Smooth muscle cell (in vitro differentiated cells): ENCODE measurements at regions not wholly inside any gene's neighbourhood (a gene's known extent, or its start where the extent isn't known, plus 50 kb on each side); places are given as distances from the start of the nearest gene placed in this dataset.

Experiments used
- DNase-seq: peaks from one replicate; lab custom pipeline; 2025; ENCODE audit not compliant: unreplicated experiment; lab: John Stamatoyannopoulos, UW
- H2AFZ ChIP-seq: fragments of 200-600 bp; sonication (generic); 2 replicates; pipeline ENCODE4 v1.6.0; 2016; ENCODE audit warnings: antibody characterized with exemption, low read depth, mild to moderate bottlenecking
- H3F3A ChIP-seq: fragments of 200-600 bp; sonication (generic); 2 replicates; pipeline ENCODE4 v1.6.0; 2017; ENCODE audit warnings: antibody characterized with exemption, low read depth
- H3K27ac ChIP-seq: fragments of 200-600 bp; sonication (generic); 2 replicates; pipeline ENCODE4 v1.5.1; 2016; ENCODE audit warnings: low read depth, mild to moderate bottlenecking
- H3K27me3 ChIP-seq: fragments of 200-600 bp; sonication (generic); 2 replicates; pipeline ENCODE4 v1.6.1; 2016; ENCODE audit warnings: low read depth, mild to moderate bottlenecking
- H3K36me3 ChIP-seq: fragments of 200-600 bp; sonication (generic); 2 replicates; pipeline ENCODE4 v1.5.1; 2016; ENCODE audit warnings: low read depth
- H3K4me1 ChIP-seq: fragments of 200-600 bp; sonication (generic); 2 replicates; pipeline ENCODE4 v1.5.1; 2016; ENCODE audit warnings: low read depth
- H3K4me2 ChIP-seq: fragments of 200-600 bp; sonication (generic); 2 replicates; pipeline ENCODE4 v1.6.0; 2016; ENCODE audit warnings: mild to moderate bottlenecking
- H3K4me3 ChIP-seq: fragments of 200-600 bp; sonication (generic); 2 replicates; pipeline ENCODE4 v1.5.1; 2016; ENCODE audit warnings: mild to moderate bottlenecking
- H3K79me2 ChIP-seq: fragments of 200-600 bp; sonication (generic); 2 replicates; pipeline ENCODE4 v1.6.0; 2016; ENCODE audit warnings: low read depth, mild to moderate bottlenecking
- H3K9ac ChIP-seq: fragments of 200-600 bp; sonication (generic); 2 replicates; pipeline ENCODE4 v1.6.0; 2016; ENCODE audit warnings: low read depth
- H3K9me3 ChIP-seq: fragments of 200-600 bp; sonication (generic); replicated peaks from 2 replicates; pipeline ENCODE4 v1.5.1; 2016; ENCODE audit warnings: low read depth
- H4K20me1 ChIP-seq: fragments of 200-600 bp; sonication (generic); 2 replicates; pipeline ENCODE4 v1.6.0; 2016; ENCODE audit warnings: low read depth
- WGBS: methylation state at CpG from one replicate; pipeline ENCODE4 v1.1.7; 2016; ENCODE audit warnings: low lambda C conversion rate; 5-methylcytosine and 5-hydroxymethylcytosine counted together
- TF ChIP-seq, protein P1 (sequence below): fragments of 200-600 bp; sonication (generic); IDR thresholded peaks from 2 replicates; pipeline ENCODE4 v1.5.1; 2017; ENCODE audit warnings: borderline replicate concordance, mild to moderate bottlenecking, antibody characterized with exemption; ENCODE audit not compliant: insufficient read depth, poor library complexity, severe bottlenecking

- no peaks in the 10 kb centered on the region for H4K20me1 ChIP-seq
- no peaks in the 10 kb centered on the region for H3F3A ChIP-seq
- TF ChIP-seq, protein P1, sequence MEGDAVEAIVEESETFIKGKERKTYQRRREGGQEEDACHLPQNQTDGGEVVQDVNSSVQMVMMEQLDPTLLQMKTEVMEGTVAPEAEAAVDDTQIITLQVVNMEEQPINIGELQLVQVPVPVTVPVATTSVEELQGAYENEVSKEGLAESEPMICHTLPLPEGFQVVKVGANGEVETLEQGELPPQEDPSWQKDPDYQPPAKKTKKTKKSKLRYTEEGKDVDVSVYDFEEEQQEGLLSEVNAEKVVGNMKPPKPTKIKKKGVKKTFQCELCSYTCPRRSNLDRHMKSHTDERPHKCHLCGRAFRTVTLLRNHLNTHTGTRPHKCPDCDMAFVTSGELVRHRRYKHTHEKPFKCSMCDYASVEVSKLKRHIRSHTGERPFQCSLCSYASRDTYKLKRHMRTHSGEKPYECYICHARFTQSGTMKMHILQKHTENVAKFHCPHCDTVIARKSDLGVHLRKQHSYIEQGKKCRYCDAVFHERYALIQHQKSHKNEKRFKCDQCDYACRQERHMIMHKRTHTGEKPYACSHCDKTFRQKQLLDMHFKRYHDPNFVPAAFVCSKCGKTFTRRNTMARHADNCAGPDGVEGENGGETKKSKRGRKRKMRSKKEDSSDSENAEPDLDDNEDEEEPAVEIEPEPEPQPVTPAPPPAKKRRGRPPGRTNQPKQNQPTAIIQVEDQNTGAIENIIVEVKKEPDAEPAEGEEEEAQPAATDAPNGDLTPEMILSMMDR, result no peak
- no peak overlapping the region for H3K9ac ChIP-seq
- no peak for DNase-seq
- H3K36me3 ChIP-seq, result no peaks in the 10 kb centered on the region
- H2AFZ ChIP-seq, result no peak overlapping the region
- H3K9me3 ChIP-seq, result no peaks in the 10 kb centered on the region
- H3K4me3 ChIP-seq, result no peak overlapping the region
- H3K27me3 ChIP-seq, result no peaks in the 10 kb centered on the region
- H3K27ac ChIP-seq, result no peak overlapping the region
- no peaks in the 10 kb centered on the region for H3K4me1 ChIP-seq
- WGBS, result 94% methylated on average over 30 of the region's 30 CpGs
- no peak overlapping the region for H3K4me2 ChIP-seq
- H3K79me2 ChIP-seq, result no peaks in the 10 kb centered on the region
Measured at GRCh38 chr7:340979-341694, 51.2 kb downstream of the FOXL3 start.

GRCh38 chr7:341841-342638, 52.1 kb downstream of the FOXL3 start:
- no peak overlapping the region for H3K4me3 ChIP-seq
- no peak overlapping the region for H2AFZ ChIP-seq
- no peak for DNase-seq
- H3K27me3 ChIP-seq, result no peaks in the 10 kb centered on the region
- TF ChIP-seq, protein P1, result no peak
- no peaks in the 10 kb centered on the region for H3K79me2 ChIP-seq
- no peaks in the 10 kb centered on the region for H3F3A ChIP-seq
- no peaks in the 10 kb centered on the region for H3K36me3 ChIP-seq
- WGBS, result 89% methylated on average over 27 of the region's 27 CpGs
- no peaks in the 10 kb centered on the region for H4K20me1 ChIP-seq
- no peak overlapping the region for H3K9ac ChIP-seq
- no peak overlapping the region for H3K27ac ChIP-seq
- no peaks in the 10 kb centered on the region for H3K9me3 ChIP-seq
- no peaks in the 10 kb centered on the region for H3K4me1 ChIP-seq
- H3K4me2 ChIP-seq, result no peak overlapping the region

DNA sequence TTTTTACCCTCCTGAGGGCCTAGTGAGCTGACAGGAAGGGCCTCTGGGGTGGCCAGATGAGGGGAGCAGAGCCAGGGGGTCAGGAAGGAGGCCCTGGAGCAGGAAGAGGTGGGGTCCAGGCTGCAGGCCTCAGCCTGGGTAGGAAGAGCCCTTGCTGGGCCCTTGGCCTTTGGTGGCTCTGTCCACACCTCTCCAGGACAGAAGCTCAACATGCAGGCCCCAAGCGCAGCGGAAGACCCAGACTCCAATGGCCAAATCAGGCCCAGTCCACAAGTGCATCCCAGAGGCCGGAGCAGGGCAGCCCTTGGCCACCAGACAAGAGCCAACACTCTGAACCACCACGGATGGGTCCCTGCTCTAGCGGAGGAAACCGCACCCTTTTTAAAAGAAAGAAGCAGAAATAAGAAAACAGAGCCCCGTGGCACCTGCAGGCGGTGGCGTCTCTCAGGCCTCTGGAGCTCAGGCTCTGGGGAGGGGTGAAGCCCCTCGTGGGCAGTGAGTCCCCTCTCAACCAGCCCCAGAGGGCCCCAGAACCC, 52.8 kb downstream of the FOXL3 start:
- Histone ChIP-seq H3K4me3 (no peak overlapping the region), H3K9ac (no peak overlapping the region), H3K36me3 (no peaks in the 10 kb centered on the region), H4K20me1 (no peaks in the 10 kb centered on the region), H2AFZ (no peak overlapping the region), H3K27ac (no peak overlapping the region), H3K79me2 (no peaks in the 10 kb centered on the region), H3K4me2 (no peak overlapping the region), H3F3A (no peaks in the 10 kb centered on the region), H3K9me3 (no peaks in the 10 kb centered on the region), H3K4me1 (no peaks in the 10 kb centered on the region), H3K27me3 (no peaks in the 10 kb centered on the region)
- WGBS, result 97% methylated on average over 10 of the region's 10 CpGs
- DNase-seq, result no peak
- TF ChIP-seq, protein P1, result no peak
